OCI-LY1 (cell line): ENCODE measurements at regions not wholly inside any gene's neighbourhood (a gene's known extent, or its start where the extent isn't known, plus 50 kb on each side); places are given as distances from the start of the nearest gene placed in this dataset.

Experiments
- CTCF ChIP-seq: fragments of 200-600 bp; sonication (generic), shearing (Covaris generic); IDR thresholded peaks from 2 replicates; pipeline ENCODE4 v1.5.1; 2017; ENCODE audit warnings: mild to moderate bottlenecking, antibody characterized with exemption, low read length, moderate library complexity, mixed read lengths
- EZH2 ChIP-seq: fragments of 200-600 bp; sonication (generic), shearing (Covaris generic); IDR thresholded peaks from 2 replicates; pipeline ENCODE4 v1.8.0; 2017; ENCODE audit warnings: borderline replicate concordance, mixed run types, mild to moderate bottlenecking, antibody characterized with exemption, low read length, moderate library complexity, mixed read lengths

DNA sequence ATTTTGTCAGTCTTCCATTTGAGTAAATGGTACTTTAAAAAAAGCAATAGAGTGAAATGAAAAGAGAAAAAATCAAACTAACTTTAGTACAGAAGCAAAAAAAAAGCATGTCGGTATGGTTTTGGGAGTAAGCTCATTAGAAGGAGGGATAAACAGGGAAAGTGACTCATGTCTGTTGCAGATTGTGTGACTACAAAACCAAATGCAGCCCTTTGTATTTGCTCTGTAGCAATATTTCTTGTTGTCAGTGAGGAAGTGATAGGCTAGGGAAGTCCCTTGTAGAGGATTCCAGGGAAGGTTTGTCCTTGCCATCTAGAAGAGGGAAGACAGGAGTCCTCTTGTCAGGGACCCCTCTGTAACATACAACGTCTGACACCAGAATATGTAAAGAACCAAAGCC is 150.5 kb upstream of the POU1F1 start:
- TF ChIP-seq CTCF (no peak), EZH2 (no peak)
